ENCODE measurements at regions not wholly inside any gene's neighbourhood (a gene's known extent, or its start where the extent isn't known, plus 50 kb on each side); places are given as distances from the start of the nearest gene placed in this dataset.

DNA sequence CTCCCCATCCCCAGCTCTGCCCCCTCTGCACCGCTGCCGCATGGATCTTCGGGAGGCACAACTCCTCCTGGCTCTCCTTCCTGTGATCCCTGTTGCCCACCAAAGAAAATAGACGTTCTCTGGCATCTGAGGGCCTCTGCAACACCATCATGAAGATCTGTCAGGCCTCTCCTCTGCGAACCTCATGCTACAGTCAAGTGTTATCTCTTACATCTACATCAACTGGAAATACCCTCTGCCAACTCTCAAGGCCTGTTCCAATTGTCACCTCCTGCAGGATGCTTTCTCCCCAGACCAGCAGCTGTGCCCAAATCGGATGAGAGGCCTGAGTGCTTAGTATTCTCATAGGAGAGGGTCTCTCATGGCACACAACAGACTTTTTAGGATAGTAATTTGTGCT lies 478.4 kb downstream of the BCL11A start:
- TF ChIP-seq, protein P1, sequence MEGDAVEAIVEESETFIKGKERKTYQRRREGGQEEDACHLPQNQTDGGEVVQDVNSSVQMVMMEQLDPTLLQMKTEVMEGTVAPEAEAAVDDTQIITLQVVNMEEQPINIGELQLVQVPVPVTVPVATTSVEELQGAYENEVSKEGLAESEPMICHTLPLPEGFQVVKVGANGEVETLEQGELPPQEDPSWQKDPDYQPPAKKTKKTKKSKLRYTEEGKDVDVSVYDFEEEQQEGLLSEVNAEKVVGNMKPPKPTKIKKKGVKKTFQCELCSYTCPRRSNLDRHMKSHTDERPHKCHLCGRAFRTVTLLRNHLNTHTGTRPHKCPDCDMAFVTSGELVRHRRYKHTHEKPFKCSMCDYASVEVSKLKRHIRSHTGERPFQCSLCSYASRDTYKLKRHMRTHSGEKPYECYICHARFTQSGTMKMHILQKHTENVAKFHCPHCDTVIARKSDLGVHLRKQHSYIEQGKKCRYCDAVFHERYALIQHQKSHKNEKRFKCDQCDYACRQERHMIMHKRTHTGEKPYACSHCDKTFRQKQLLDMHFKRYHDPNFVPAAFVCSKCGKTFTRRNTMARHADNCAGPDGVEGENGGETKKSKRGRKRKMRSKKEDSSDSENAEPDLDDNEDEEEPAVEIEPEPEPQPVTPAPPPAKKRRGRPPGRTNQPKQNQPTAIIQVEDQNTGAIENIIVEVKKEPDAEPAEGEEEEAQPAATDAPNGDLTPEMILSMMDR (IDR thresholded peaks at IDR 0.05): no peak
- no peak for TF ChIP-seq EP300 (IDR thresholded peaks at IDR 0.05; ENCODE audit: low read depth)

Measured in transverse colon (tissue), 3 donors.